ENCODE measurements at regions not wholly inside any gene's neighbourhood (a gene's known extent, or its start where the extent isn't known, plus 50 kb on each side); places are given as distances from the start of the nearest gene placed in this dataset.
"Not testable (repeated sequence)": the region's sequence is repeated elsewhere in the genome, so short reads cannot be mapped to it uniquely, and the experiment has no call there.

GRCh38 chr10:6704896-6705295, 124.8 kb upstream of the PRKCQ start:
- Histone ChIP-seq H3K27ac (no peak overlapping the region), H3K9me2 (replicated peaks; ENCODE audit: insufficient read depth) (no peaks in the 10 kb centered on the region), H3K9me3 (ENCODE audit: low read depth) (no peaks in the 10 kb centered on the region), H3K4me1 (ENCODE audit: insufficient read depth) (no peaks in the 10 kb centered on the region), H3K36me3 (replicated peaks; ENCODE audit: insufficient read depth, low read depth) (no peaks in the 10 kb centered on the region), H2AFZ (no peak overlapping the region), H4K20me1 (ENCODE audit: insufficient read depth, poor library complexity, severe bottlenecking) (no peaks in the 10 kb centered on the region), H3K4me2 (no peak overlapping the region), H3K27me3 (no peaks in the 10 kb centered on the region), H3K79me2 (no peaks in the 10 kb centered on the region), H3K4me3 (no peak overlapping the region)
- no peak for DNase-seq (ENCODE audit: low spot score)
- TF ChIP-seq EZH2 (IDR thresholded peaks at IDR 0.05; ENCODE audit: borderline replicate concordance) = no peak
- TF ChIP-seq EZH2phosphoT487 (IDR thresholded peaks at IDR 0.05; ENCODE audit: low read depth, severe bottlenecking, unreplicated experiment) = no peak
- TF ChIP-seq CTCF (IDR thresholded peaks at IDR 0.05; ENCODE audit: poor library complexity) = no peak
- 97% methylated on average over 1 of the region's 1 CpG for WGBS (ENCODE audit: low lambda C conversion rate, missing lambda C conversion rate)

GRCh38 chr10:6702833-6703232, 122.8 kb upstream of the PRKCQ start:
- not testable (repeated sequence) for H3K27me3 ChIP-seq; H3K79me2 ChIP-seq; H3K27ac ChIP-seq; H3K4me3 ChIP-seq; H3K9me3 ChIP-seq (ENCODE audit: low read depth); H3K36me3 ChIP-seq (replicated peaks; ENCODE audit: insufficient read depth, low read depth); H4K20me1 ChIP-seq (ENCODE audit: insufficient read depth, poor library complexity, severe bottlenecking); H3K4me1 ChIP-seq (ENCODE audit: insufficient read depth); DNase-seq (ENCODE audit: low spot score); H3K9me2 ChIP-seq (replicated peaks; ENCODE audit: insufficient read depth); H2AFZ ChIP-seq; H3K4me2 ChIP-seq
- WGBS (ENCODE audit: low lambda C conversion rate, missing lambda C conversion rate) = 92% methylated on average over 2 of the region's 2 CpGs

DNA sequence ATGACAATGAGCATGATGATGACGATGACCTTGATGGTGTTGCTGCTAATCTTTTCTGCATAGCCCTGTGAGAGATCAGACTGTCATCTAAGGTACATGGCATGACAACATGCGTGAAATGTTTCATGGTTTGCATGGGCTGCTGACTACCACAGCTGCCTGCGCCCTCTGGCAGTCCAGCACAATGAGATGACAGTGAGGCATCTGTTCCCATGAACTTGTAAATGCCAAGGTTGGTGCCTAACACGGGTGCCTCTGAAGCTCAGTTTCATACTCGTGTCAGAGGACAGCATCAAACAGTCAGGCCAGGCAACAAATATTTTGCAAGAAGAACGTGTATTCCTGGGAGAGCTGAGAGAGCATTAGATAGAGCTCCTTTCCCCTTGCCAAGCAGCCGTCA, 122.0 kb upstream of the PRKCQ start:
- H3K9me2 ChIP-seq (replicated peaks; ENCODE audit: insufficient read depth) = no peaks in the 10 kb centered on the region
- H3K4me3 ChIP-seq = no peak overlapping the region
- H3K4me1 ChIP-seq (ENCODE audit: insufficient read depth) = no peaks in the 10 kb centered on the region
- H3K9me3 ChIP-seq (ENCODE audit: low read depth) = no peaks in the 10 kb centered on the region
- no peaks in the 10 kb centered on the region for H3K79me2 ChIP-seq
- H3K27me3 ChIP-seq = no peaks in the 10 kb centered on the region
- no peak overlapping the region for H2AFZ ChIP-seq
- no peak overlapping the region for H3K4me2 ChIP-seq
- no peak for DNase-seq (ENCODE audit: low spot score)
- no peaks in the 10 kb centered on the region for H3K36me3 ChIP-seq (replicated peaks; ENCODE audit: insufficient read depth, low read depth)
- WGBS (ENCODE audit: low lambda C conversion rate, missing lambda C conversion rate) = 80% methylated on average over 7 of the region's 7 CpGs
- no peaks in the 10 kb centered on the region for H4K20me1 ChIP-seq (ENCODE audit: insufficient read depth, poor library complexity, severe bottlenecking)
- no peak overlapping the region for H3K27ac ChIP-seq
- TF ChIP-seq CTCF (IDR thresholded peaks at IDR 0.05; ENCODE audit: poor library complexity) = no peak
- TF ChIP-seq EZH2 (IDR thresholded peaks at IDR 0.05; ENCODE audit: borderline replicate concordance) = no peak
- no peak for TF ChIP-seq EZH2phosphoT487 (IDR thresholded peaks at IDR 0.05; ENCODE audit: low read depth, severe bottlenecking, unreplicated experiment)

GRCh38 chr10:6701289-6701688, 121.2 kb upstream of the PRKCQ start:
- 79% methylated on average over 7 of the region's 7 CpGs for WGBS (ENCODE audit: low lambda C conversion rate, missing lambda C conversion rate)
- no peaks in the 10 kb centered on the region for H3K4me1 ChIP-seq (ENCODE audit: insufficient read depth)
- H4K20me1 ChIP-seq (ENCODE audit: insufficient read depth, poor library complexity, severe bottlenecking) = no peaks in the 10 kb centered on the region
- H3K79me2 ChIP-seq = no peaks in the 10 kb centered on the region
- no peak overlapping the region for H3K4me2 ChIP-seq
- H3K36me3 ChIP-seq (replicated peaks; ENCODE audit: insufficient read depth, low read depth) = no peaks in the 10 kb centered on the region
- peak; percentile 28 for DNase-seq (ENCODE audit: low spot score)
- H3K9me3 ChIP-seq (ENCODE audit: low read depth) = no peaks in the 10 kb centered on the region
- no peak overlapping the region for H3K27ac ChIP-seq
- H3K9me2 ChIP-seq (replicated peaks; ENCODE audit: insufficient read depth) = no peaks in the 10 kb centered on the region
- H3K27me3 ChIP-seq = no peaks in the 10 kb centered on the region
- TF ChIP-seq EZH2 (IDR thresholded peaks at IDR 0.05; ENCODE audit: borderline replicate concordance) (no peak), EZH2phosphoT487 (IDR thresholded peaks at IDR 0.05; ENCODE audit: low read depth, severe bottlenecking, unreplicated experiment) (no peak), CTCF (IDR thresholded peaks at IDR 0.05; ENCODE audit: poor library complexity) (peak; percentile 19)
- no peak overlapping the region for H3K4me3 ChIP-seq
- no peak overlapping the region for H2AFZ ChIP-seq
